ENCODE measurements at regions not wholly inside any gene's neighbourhood (a gene's known extent, or its start where the extent isn't known, plus 50 kb on each side); places are given as distances from the start of the nearest gene placed in this dataset.
"Not testable (repeated sequence)": the region's sequence is repeated elsewhere in the genome, so short reads cannot be mapped to it uniquely, and the experiment has no call there.

DNA sequence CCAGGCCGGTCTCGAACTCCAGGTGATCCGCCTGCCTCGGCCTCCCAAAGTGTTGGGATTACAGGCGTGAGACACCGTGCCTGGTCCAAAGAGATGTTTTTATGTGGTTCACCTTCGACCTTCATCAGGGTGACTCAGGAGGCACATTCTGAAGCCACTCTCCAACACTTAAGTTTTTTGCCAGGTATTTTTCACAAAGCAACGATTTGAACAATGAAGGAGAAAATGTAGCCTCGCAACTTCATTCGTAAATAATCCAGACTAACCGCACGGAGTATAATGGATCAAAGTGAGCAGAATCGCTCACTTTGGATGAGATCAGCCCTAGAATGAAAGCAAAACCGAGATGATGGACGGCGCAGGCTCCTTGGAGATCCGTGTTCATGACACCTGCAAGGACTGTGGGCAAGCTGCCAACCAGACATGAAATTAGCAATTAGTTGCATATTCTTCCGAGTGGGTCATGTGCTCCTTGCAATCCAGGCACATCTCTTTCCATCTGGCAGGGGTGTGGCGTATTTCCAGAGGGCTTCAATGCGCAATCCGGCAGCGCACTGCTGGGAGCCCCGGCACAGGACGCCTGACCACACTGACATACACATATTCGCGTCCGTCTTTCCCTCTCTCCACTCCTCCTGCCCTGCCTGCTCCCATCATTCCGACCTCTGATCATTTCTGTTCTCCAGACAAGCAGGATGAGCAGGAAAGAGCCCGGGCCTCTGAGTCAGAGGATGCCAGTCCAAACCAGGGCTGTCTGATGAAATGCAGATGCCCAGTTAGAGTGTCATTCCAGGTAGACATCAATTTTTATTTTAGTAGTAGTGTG lies 148.4 kb downstream of the KLF6 start:
- H3K27ac Mint-ChIP-seq = no peak overlapping the region
- peaks cover 3% of the 10 kb centered on the region for H3K27me3 Mint-ChIP-seq (ENCODE audit: low read depth)
- no peak overlapping the region for H3K4me3 Mint-ChIP-seq
- no peaks in the 10 kb centered on the region for H3K9me3 Mint-ChIP-seq
- TF ChIP-seq, protein P1, sequence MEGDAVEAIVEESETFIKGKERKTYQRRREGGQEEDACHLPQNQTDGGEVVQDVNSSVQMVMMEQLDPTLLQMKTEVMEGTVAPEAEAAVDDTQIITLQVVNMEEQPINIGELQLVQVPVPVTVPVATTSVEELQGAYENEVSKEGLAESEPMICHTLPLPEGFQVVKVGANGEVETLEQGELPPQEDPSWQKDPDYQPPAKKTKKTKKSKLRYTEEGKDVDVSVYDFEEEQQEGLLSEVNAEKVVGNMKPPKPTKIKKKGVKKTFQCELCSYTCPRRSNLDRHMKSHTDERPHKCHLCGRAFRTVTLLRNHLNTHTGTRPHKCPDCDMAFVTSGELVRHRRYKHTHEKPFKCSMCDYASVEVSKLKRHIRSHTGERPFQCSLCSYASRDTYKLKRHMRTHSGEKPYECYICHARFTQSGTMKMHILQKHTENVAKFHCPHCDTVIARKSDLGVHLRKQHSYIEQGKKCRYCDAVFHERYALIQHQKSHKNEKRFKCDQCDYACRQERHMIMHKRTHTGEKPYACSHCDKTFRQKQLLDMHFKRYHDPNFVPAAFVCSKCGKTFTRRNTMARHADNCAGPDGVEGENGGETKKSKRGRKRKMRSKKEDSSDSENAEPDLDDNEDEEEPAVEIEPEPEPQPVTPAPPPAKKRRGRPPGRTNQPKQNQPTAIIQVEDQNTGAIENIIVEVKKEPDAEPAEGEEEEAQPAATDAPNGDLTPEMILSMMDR (IDR thresholded peaks at IDR 0.05; ENCODE audit: unreplicated experiment in 3 of 3) = no peak
- no peaks in the 10 kb centered on the region for H3K36me3 Mint-ChIP-seq (ENCODE audit: low read depth)
- H3K4me1 Mint-ChIP-seq = no peaks in the 10 kb centered on the region

DNA sequence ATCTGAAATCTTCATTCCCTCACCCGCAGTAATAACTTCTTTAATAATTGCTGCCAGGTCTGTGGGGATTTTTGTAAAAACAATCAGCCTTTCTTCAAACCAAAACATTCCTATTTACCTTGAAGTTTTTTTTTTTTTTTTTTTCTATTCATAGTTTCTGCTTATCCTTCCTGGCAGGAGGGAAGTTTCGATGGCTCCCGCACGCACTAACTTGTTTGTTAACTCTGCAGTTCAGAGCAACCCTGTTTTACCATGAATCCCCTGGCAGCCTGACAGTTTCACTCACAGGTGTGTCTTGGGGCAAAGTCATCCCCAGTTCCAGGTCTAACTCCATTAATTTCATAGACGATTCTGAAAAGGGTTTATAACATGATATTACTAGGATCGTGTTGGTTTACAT lies 149.3 kb downstream of the KLF6 start:
- Mint-ChIP-seq H3K4me3 (no peak overlapping the region), H3K36me3 (ENCODE audit: low read depth) (no peaks in the 10 kb centered on the region), H3K9me3 (no peaks in the 10 kb centered on the region), H3K4me1 (no peaks in the 10 kb centered on the region), H3K27me3 (ENCODE audit: low read depth) (peaks cover 3% of the 10 kb centered on the region), H3K27ac (no peak overlapping the region)
- TF ChIP-seq, protein P1 (IDR thresholded peaks at IDR 0.05; ENCODE audit: unreplicated experiment in 3 of 3) = no peak

DNA sequence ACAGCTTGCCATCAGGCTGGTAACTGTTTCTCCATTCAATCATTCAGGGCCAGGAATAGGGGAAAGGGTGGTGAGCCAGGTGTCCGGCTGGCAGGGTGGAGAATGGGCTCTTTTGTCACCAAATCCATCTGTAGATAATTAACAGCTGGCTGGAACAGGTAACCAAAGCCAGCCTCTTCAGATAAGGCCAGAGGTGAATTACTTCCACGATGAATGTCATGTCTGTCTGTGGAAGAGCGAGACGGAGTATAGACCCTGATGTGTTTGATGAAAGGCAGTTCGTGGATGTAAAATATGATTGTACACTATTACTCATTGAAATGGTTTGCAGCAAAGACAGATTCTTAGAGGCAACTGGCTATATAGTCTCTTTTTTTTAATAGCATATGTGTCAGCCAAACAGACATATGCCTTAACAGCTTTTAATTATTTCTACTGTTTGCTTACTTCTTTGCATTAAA lies 149.8 kb downstream of the KLF6 start:
- Mint-ChIP-seq H3K9me3 (no peaks in the 10 kb centered on the region), H3K36me3 (ENCODE audit: low read depth) (no peaks in the 10 kb centered on the region), H3K27me3 (ENCODE audit: low read depth) (peaks cover 3% of the 10 kb centered on the region), H3K27ac (no peak overlapping the region), H3K4me1 (no peaks in the 10 kb centered on the region), H3K4me3 (no peak overlapping the region)
- TF ChIP-seq, protein P1 (IDR thresholded peaks at IDR 0.05; ENCODE audit: unreplicated experiment in 3 of 3) = no peak

DNA sequence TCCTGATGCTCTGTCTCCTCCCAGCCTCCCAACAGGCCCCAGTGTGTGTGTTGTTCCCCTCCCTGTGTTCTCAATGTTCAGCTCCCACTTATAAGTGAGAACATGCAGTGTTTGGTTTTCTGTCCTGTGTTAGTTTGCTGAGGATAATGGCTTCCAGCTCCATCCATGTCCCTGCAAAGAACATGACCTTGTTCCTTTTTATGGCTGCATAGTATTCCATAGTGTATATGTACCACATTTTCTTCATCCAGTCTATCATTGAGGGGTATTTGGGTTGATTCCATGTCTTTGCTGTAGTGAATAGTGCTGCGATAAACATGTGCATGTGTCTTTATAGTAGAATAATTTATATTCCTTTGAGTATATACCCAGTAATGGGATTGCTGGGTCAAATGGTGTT lies 150.4 kb downstream of the KLF6 start:
- not testable (repeated sequence) for H3K4me3 Mint-ChIP-seq; H3K36me3 Mint-ChIP-seq (ENCODE audit: low read depth); H3K27me3 Mint-ChIP-seq (ENCODE audit: low read depth); H3K27ac Mint-ChIP-seq; H3K4me1 Mint-ChIP-seq; H3K9me3 Mint-ChIP-seq

DNA sequence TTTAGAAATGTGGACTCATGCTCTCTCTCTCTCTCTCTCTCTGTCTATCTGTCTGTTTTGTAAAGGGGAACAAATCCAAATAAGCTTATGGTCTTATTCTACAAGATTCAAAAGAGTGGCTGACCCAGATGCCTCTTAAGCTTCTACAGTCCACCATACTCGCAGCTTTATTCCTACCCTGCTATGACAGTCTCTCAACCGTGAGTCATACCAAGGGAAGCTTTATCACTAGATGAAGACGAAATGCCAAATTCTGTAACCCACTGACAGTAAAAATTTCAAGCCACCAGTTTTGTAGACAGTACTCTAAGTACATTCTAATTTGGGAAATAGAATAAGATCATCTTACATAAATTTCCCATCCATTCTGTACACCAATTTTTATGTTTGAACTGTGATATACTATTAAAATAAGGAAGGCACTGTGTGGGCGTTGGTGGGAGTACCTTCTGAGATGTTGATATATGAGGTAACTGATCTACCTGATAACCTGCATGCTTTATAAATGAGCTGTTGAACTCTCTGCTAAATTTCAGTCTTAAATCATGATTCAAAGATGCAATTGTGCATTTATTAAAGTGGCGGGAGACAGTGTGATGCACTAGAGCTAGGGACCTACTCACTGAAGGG lies 153.2 kb downstream of the KLF6 start:
- Mint-ChIP-seq H3K9me3 (no peaks in the 10 kb centered on the region), H3K4me1 (no peaks in the 10 kb centered on the region), H3K36me3 (ENCODE audit: low read depth) (no peaks in the 10 kb centered on the region), H3K27me3 (ENCODE audit: low read depth) (no peaks in the 10 kb centered on the region), H3K27ac (no peak overlapping the region), H3K4me3 (no peak overlapping the region)
- TF ChIP-seq, protein P1 (IDR thresholded peaks at IDR 0.05; ENCODE audit: unreplicated experiment in 3 of 3) = no peak

DNA sequence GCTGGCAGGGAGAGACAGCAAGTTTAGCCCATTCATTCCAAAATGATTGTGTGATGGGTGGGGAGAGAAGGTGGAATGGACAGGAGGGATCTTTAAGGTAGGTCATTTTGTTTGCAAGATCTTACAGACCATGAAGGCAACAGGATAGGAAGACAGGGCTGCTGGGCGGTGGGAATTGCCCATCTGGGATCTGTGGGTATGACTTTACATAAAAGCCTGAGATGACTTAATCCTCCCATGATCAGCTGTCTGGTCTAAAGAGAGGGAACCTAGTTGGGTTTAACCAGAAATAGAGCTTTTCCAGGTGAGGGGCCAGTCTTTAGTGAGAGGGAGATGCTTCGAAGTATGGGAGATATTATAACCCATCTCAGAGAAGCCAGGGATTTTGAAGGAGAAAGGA lies 153.7 kb downstream of the KLF6 start:
- Mint-ChIP-seq H3K27me3 (ENCODE audit: low read depth) (no peaks in the 10 kb centered on the region), H3K4me1 (no peaks in the 10 kb centered on the region), H3K4me3 (no peak overlapping the region), H3K27ac (no peak overlapping the region), H3K9me3 (no peaks in the 10 kb centered on the region), H3K36me3 (ENCODE audit: low read depth) (no peaks in the 10 kb centered on the region)
- TF ChIP-seq, protein P1 (IDR thresholded peaks at IDR 0.05; ENCODE audit: unreplicated experiment in 3 of 3) = no peak
